ENCODE measurements at regions not wholly inside any gene's neighbourhood (a gene's known extent, or its start where the extent isn't known, plus 50 kb on each side); places are given as distances from the start of the nearest gene placed in this dataset.

GRCh38 chr17:74015990-74016389 is 187.5 kb upstream of the RPL38 start:
- TF ChIP-seq CTCF (IDR thresholded peaks at IDR 0.05) = no peak
- TF ChIP-seq POLR2A (IDR thresholded peaks at IDR 0.05) = no peak

Measured in uterus (tissue), 2 donors.